ENCODE measurements at regions not wholly inside any gene's neighbourhood (a gene's known extent, or its start where the extent isn't known, plus 50 kb on each side); places are given as distances from the start of the nearest gene placed in this dataset.

- DNase-seq: no peak
Measured at GRCh38 chr9:108213511-108213910, 642.3 kb downstream of the ACTL7B start.

GRCh38 chr9:108212184-108212583, 643.6 kb downstream of the ACTL7B start:
- no peak for DNase-seq

GRCh38 chr9:108211411-108211955, 644.3 kb downstream of the ACTL7B start:
- no peak for DNase-seq

- DNase-seq: no peak
Measured at GRCh38 chr9:108209132-108209685, 646.6 kb downstream of the ACTL7B start.

GRCh38 chr9:108207561-108208165, 648.1 kb downstream of the ACTL7B start:
- no peak for DNase-seq

- DNase-seq: no peak
Measured at GRCh38 chr9:108205276-108205675, 650.5 kb downstream of the ACTL7B start.

GRCh38 chr9:108197899-108198298, 657.9 kb downstream of the ACTL7B start:
- DNase-seq: no peak

- DNase-seq: no peak
Measured at GRCh38 chr9:108197008-108197365, 658.8 kb downstream of the ACTL7B start.

- no peak for DNase-seq
Measured at GRCh38 chr9:108196332-108197007, 659.3 kb downstream of the ACTL7B start.

GRCh38 chr9:108194154-108194553, 661.6 kb downstream of the ACTL7B start:
- no peak for DNase-seq

GRCh38 chr9:108193026-108193710, 662.6 kb downstream of the ACTL7B start:
- no peak for DNase-seq

GRCh38 chr9:108191065-108191464, 664.7 kb downstream of the ACTL7B start:
- DNase-seq: no peak

- no peak for DNase-seq
Measured at GRCh38 chr9:108188976-108189375, 666.8 kb downstream of the ACTL7B start.

GRCh38 chr9:108188482-108188881, 667.3 kb downstream of the ACTL7B start:
- no peak for DNase-seq

GRCh38 chr9:108186642-108187395, 669.0 kb downstream of the ACTL7B start:
- no peak for DNase-seq

- no peak for DNase-seq
Measured at GRCh38 chr9:108185613-108186012, 670.2 kb downstream of the ACTL7B start.

- DNase-seq: no peak
Measured at GRCh38 chr9:108184941-108185340, 670.8 kb downstream of the ACTL7B start.

- DNase-seq: no peak
Measured at GRCh38 chr9:108184009-108184408, 671.8 kb downstream of the ACTL7B start.

GRCh38 chr9:108182950-108183381, 672.8 kb downstream of the ACTL7B start:
- no peak for DNase-seq

GRCh38 chr9:108182270-108182669, 673.5 kb downstream of the ACTL7B start:
- no peak for DNase-seq

GRCh38 chr9:108181441-108181840, 674.3 kb downstream of the ACTL7B start:
- no peak for DNase-seq

GRCh38 chr9:108180541-108180940, 675.2 kb downstream of the ACTL7B start:
- DNase-seq: no peak

GRCh38 chr9:108178318-108178717, 677.5 kb downstream of the ACTL7B start:
- no peak for DNase-seq

Measured in NCI-H1092 (cell line).